Esophagus (tissue), 2 donors: ENCODE measurements at regions not wholly inside any gene's neighbourhood (a gene's known extent, or its start where the extent isn't known, plus 50 kb on each side); places are given as distances from the start of the nearest gene placed in this dataset.
"Not testable (repeated sequence)": the region's sequence is repeated elsewhere in the genome, so short reads cannot be mapped to it uniquely, and the experiment has no call there.

Experiments used
- H3K27ac ChIP-seq, 2 donors: one replicate each; pipeline ENCODE4 v1.5.1; 2013; ENCODE audit warnings: low read depth in 2 of 2, mild to moderate bottlenecking in 2 of 2, inconsistent platforms in 1 of 2, low read length in 1 of 2, moderate library complexity in 1 of 2
- H3K27me3 ChIP-seq, 2 donors: one replicate each; pipeline ENCODE4 v1.6.1; 2013; ENCODE audit warnings: low read length in 2 of 2, control low read depth in 1 of 2, mild to moderate bottlenecking in 1 of 2; ENCODE audit not compliant: insufficient read depth in 2 of 2, control insufficient read depth in 1 of 2
- H3K36me3 ChIP-seq, 2 donors: one replicate each; pipeline ENCODE4 v1.6.1; 2013; ENCODE audit warnings: low read length in 1 of 2; ENCODE audit not compliant: control insufficient read depth in 2 of 2, insufficient read depth in 2 of 2
- H3K4me1 ChIP-seq, 2 donors: one replicate each; pipeline ENCODE4 v1.6.1; 2013; ENCODE audit warnings: low read length in 1 of 2; ENCODE audit not compliant: control insufficient read depth in 2 of 2, insufficient read depth in 2 of 2
- H3K4me3 ChIP-seq, 2 donors: one replicate each; pipeline ENCODE4 v1.5.1; 2013; ENCODE audit warnings: low read length in 2 of 2, mild to moderate bottlenecking in 2 of 2, low read depth in 1 of 2, moderate library complexity in 1 of 2
- H3K9me3 ChIP-seq, 2 donors: one replicate each; pipeline ENCODE4 v1.6.1; 2013; ENCODE audit warnings: mild to moderate bottlenecking in 2 of 2, low read depth in 1 of 2, low read length in 1 of 2, moderate library complexity in 1 of 2; ENCODE audit not compliant: control insufficient read depth in 2 of 2, insufficient read depth in 1 of 2
- WGBS, 2 donors: extraction: QIAGEN DNeasy Blood & Tissue Kit; methylation state at CpG; one replicate each; pipeline ENCODE4 v1.1.7; 2013; 5-methylcytosine and 5-hydroxymethylcytosine counted together
- donor health status: healthy with polysubstance abuse.
- donor health status: Bipolar disorder and iron deficiency.

- Histone ChIP-seq H3K9me3 (peaks cover 2% of the 10 kb centered on the region in 2 donors), H3K4me3 (no peak overlapping the region), H3K27ac (no peak overlapping the region), H3K27me3 (peaks cover 0 to 2% of the 10 kb centered on the region in 2 donors), H3K36me3 (no peaks in the 10 kb centered on the region), H3K4me1 (peaks cover 0 to 4% of the 10 kb centered on the region in 2 donors)
- 60% methylated on average over 5 of the region's 5 CpGs for WGBS, 2 donors
These were observed 140.5 kb upstream of the CDYL start for GRCh38 chr6:4635666-4636065.

GRCh38 chr6:4632421-4632820 lies 143.8 kb upstream of the CDYL start:
- H3K9me3 ChIP-seq: peaks cover 2 to 8% of the 10 kb centered on the region in 2 donors
- no peaks in the 10 kb centered on the region for H3K36me3 ChIP-seq
- WGBS, 2 donors: 76 to 81% methylated on average over 2 of the region's 2 CpGs
- peaks cover 0 to 2% of the 10 kb centered on the region in 2 donors for H3K27me3 ChIP-seq
- no peak overlapping the region for H3K27ac ChIP-seq
- H3K4me3 ChIP-seq: no peak overlapping the region
- peaks cover 0 to 3% of the 10 kb centered on the region in 2 donors for H3K4me1 ChIP-seq

- 100% methylated on average over 1 of the region's 1 CpG for WGBS, 2 donors
- not testable (repeated sequence) for H3K4me3 ChIP-seq, H3K36me3 ChIP-seq, H3K27ac ChIP-seq, H3K4me1 ChIP-seq, H3K27me3 ChIP-seq, H3K9me3 ChIP-seq
These were observed 146.4 kb upstream of the CDYL start for GRCh38 chr6:4629789-4630188.

- H3K4me1 ChIP-seq: no peaks in the 10 kb centered on the region
- no peak overlapping the region for H3K27ac ChIP-seq
- no peaks in the 10 kb centered on the region for H3K36me3 ChIP-seq
- no peaks in the 10 kb centered on the region for H3K27me3 ChIP-seq
- WGBS, 2 donors: 90% methylated on average over 6 of the region's 6 CpGs
- peaks cover 0 to 6% of the 10 kb centered on the region in 2 donors for H3K9me3 ChIP-seq
- H3K4me3 ChIP-seq: no peak overlapping the region
These were observed 150.6 kb upstream of the CDYL start for GRCh38 chr6:4625557-4625956.

GRCh38 chr6:4624726-4625125 lies 151.5 kb upstream of the CDYL start:
- H3K36me3 ChIP-seq: no peaks in the 10 kb centered on the region
- no peaks in the 10 kb centered on the region for H3K4me1 ChIP-seq
- WGBS, 2 donors: 84 to 85% methylated on average over 7 of the region's 7 CpGs
- H3K4me3 ChIP-seq: no peak overlapping the region
- H3K27me3 ChIP-seq: no peaks in the 10 kb centered on the region
- peaks cover 0 to 6% of the 10 kb centered on the region in 2 donors for H3K9me3 ChIP-seq
- H3K27ac ChIP-seq: no peak overlapping the region

GRCh38 chr6:4620284-4621151 lies 155.7 kb upstream of the CDYL start:
- no peak overlapping the region for H3K4me3 ChIP-seq
- WGBS, 2 donors: 79 to 81% methylated on average over 12 of the region's 12 CpGs
- H3K9me3 ChIP-seq: no peaks in the 10 kb centered on the region
- no peaks in the 10 kb centered on the region for H3K27me3 ChIP-seq
- H3K36me3 ChIP-seq: no peaks in the 10 kb centered on the region
- no peak overlapping the region for H3K27ac ChIP-seq
- no peaks in the 10 kb centered on the region for H3K4me1 ChIP-seq

GRCh38 chr6:4616311-4616710 lies 159.9 kb upstream of the CDYL start:
- Histone ChIP-seq H3K9me3 (no peaks in the 10 kb centered on the region), H3K4me1 (no peaks in the 10 kb centered on the region), H3K36me3 (no peaks in the 10 kb centered on the region), H3K27me3 (no peaks in the 10 kb centered on the region), H3K27ac (no peak overlapping the region), H3K4me3 (no peak overlapping the region)
- 89 to 90% methylated on average over 8 of the region's 8 CpGs for WGBS, 2 donors

- Histone ChIP-seq H3K27ac (no peak overlapping the region), H3K4me1 (no peaks in the 10 kb centered on the region), H3K9me3 (no peaks in the 10 kb centered on the region), H3K36me3 (no peaks in the 10 kb centered on the region), H3K4me3 (no peak overlapping the region), H3K27me3 (no peaks in the 10 kb centered on the region)
- WGBS, 2 donors: 55% methylated on average over 3 of the region's 3 CpGs
These were observed 160.3 kb upstream of the CDYL start for GRCh38 chr6:4615891-4616290.

GRCh38 chr6:4615231-4615630 lies 161.0 kb upstream of the CDYL start:
- Histone ChIP-seq H3K36me3 (no peaks in the 10 kb centered on the region), H3K4me1 (no peaks in the 10 kb centered on the region), H3K27ac (no peak overlapping the region), H3K9me3 (no peaks in the 10 kb centered on the region), H3K27me3 (no peaks in the 10 kb centered on the region), H3K4me3 (no peak overlapping the region)
- 73 to 76% methylated on average over 6 of the region's 6 CpGs for WGBS, 2 donors

GRCh38 chr6:4614637-4615036 lies 161.6 kb upstream of the CDYL start:
- Histone ChIP-seq H3K4me1 (no peaks in the 10 kb centered on the region), H3K36me3 (no peaks in the 10 kb centered on the region), H3K27ac (no peak overlapping the region), H3K4me3 (no peak overlapping the region), H3K9me3 (no peaks in the 10 kb centered on the region), H3K27me3 (no peaks in the 10 kb centered on the region)
- 89 to 94% methylated on average over 5 of the region's 5 CpGs for WGBS, 2 donors
